ENCODE measurements at regions not wholly inside any gene's neighbourhood (a gene's known extent, or its start where the extent isn't known, plus 50 kb on each side); places are given as distances from the start of the nearest gene placed in this dataset.

- in situ Hi-C loops (cut with MboI; ENCODE audit: low sequenced_read_pairs, unreplicated experiment) = no loop called here
- no peak for DNase-seq (ENCODE audit: low spot score)
- TF ChIP-seq CTCF (IDR thresholded peaks at IDR 0.05; ENCODE audit: borderline replicate concordance, control extremely low read depth, extremely low read depth, insufficient read depth, missing control alignments) = no peak
Observed at GRCh38 chr2:47267711-47268086, 91.4 kb upstream of the CALM2 start.

- TF ChIP-seq CTCF (IDR thresholded peaks at IDR 0.05; ENCODE audit: borderline replicate concordance, control extremely low read depth, extremely low read depth, insufficient read depth, missing control alignments) = no peak
- in situ Hi-C loops (cut with MboI; ENCODE audit: low sequenced_read_pairs, unreplicated experiment) = no loop called here
- no peak for DNase-seq (ENCODE audit: low spot score)
Observed at GRCh38 chr2:47266939-47267710, 90.8 kb upstream of the CALM2 start.

- DNase-seq (ENCODE audit: low spot score) = no peak
- in situ Hi-C loops (cut with MboI; ENCODE audit: low sequenced_read_pairs, unreplicated experiment) = no loop called here
- no peak for TF ChIP-seq CTCF (IDR thresholded peaks at IDR 0.05; ENCODE audit: borderline replicate concordance, control extremely low read depth, extremely low read depth, insufficient read depth, missing control alignments)
Observed at GRCh38 chr2:47265751-47266231, 89.5 kb upstream of the CALM2 start.

GRCh38 chr2:47265158-47265557 is 88.8 kb upstream of the CALM2 start:
- TF ChIP-seq CTCF (IDR thresholded peaks at IDR 0.05; ENCODE audit: borderline replicate concordance, control extremely low read depth, extremely low read depth, insufficient read depth, missing control alignments) = no peak
- DNase-seq (ENCODE audit: low spot score) = no peak
- in situ Hi-C loops (cut with MboI; ENCODE audit: low sequenced_read_pairs, unreplicated experiment) = no loop called here

- in situ Hi-C loops (cut with MboI; ENCODE audit: low sequenced_read_pairs, unreplicated experiment) = no loop called here
- DNase-seq (ENCODE audit: low spot score) = no peak
- no peak for TF ChIP-seq CTCF (IDR thresholded peaks at IDR 0.05; ENCODE audit: borderline replicate concordance, control extremely low read depth, extremely low read depth, insufficient read depth, missing control alignments)
Observed at GRCh38 chr2:47264686-47265085, 88.4 kb upstream of the CALM2 start.

- in situ Hi-C loops (cut with MboI; ENCODE audit: low sequenced_read_pairs, unreplicated experiment) = no loop called here
- no peak for TF ChIP-seq CTCF (IDR thresholded peaks at IDR 0.05; ENCODE audit: borderline replicate concordance, control extremely low read depth, extremely low read depth, insufficient read depth, missing control alignments)
- no peak for DNase-seq (ENCODE audit: low spot score)
Observed at GRCh38 chr2:47264143-47264542, 87.8 kb upstream of the CALM2 start.
